SK-N-SH (cell line): ENCODE measurements at regions not wholly inside any gene's neighbourhood (a gene's known extent, or its start where the extent isn't known, plus 50 kb on each side); places are given as distances from the start of the nearest gene placed in this dataset.

ENCODE experiments used
- CTCF ChIA-PET: fragments of 300-600, 350-600 bp; formaldehyde crosslinking; extraction: SDS; loops from one replicate; lab custom pipeline; 2021; lab: Yijun Ruan, JAX
- POLR2A ChIA-PET: fragments of 350-600 bp; sonication (Branson Sonifier 250); formaldehyde crosslinking; extraction: SDS; loops from one replicate; lab custom pipeline; 2020; ENCODE audit warnings: antibody characterized with exemption, inconsistent platforms; lab: Yijun Ruan, JAX
- DNase-seq: peaks from one replicate; pipeline ENCODE4 v3.0.0; 2012
- H2AFZ ChIP-seq: fragments of 200-600 bp; sonication (generic); 2 replicates; pipeline ENCODE4 v1.8.1; 2016; ENCODE audit warnings: antibody characterized with exemption, mild to moderate bottlenecking, low read depth
- H3F3A ChIP-seq: fragments of 200-600 bp; sonication (generic); replicated peaks from 2 replicates; pipeline ENCODE3; 2016; ENCODE audit warnings: antibody characterized with exemption, mild to moderate bottlenecking; ENCODE audit not compliant: insufficient read depth
- H3K27ac ChIP-seq, 2 experiments: fragments of 200-500 bp in 1 of 2; fragments of 200-600 bp in 1 of 2; sonication (Bioruptor generic) in 1 of 2; sonication (generic), shearing (Covaris generic) in 1 of 2; 2 replicates each; pipeline versions ENCODE4 v1.5.1 to v1.6.1; 2014 to 2016; ENCODE audit warnings: low read depth in 2 of 2, inconsistent platforms in 1 of 2, low read length in 1 of 2, mild to moderate bottlenecking in 1 of 2, mixed read lengths in 1 of 2
- H3K27me3 ChIP-seq: fragments of 200-600 bp; sonication (generic), shearing (Covaris generic); 2 replicates; pipeline ENCODE4 v1.6.1; 2016; ENCODE audit warnings: mixed run types; ENCODE audit not compliant: insufficient read depth
- H3K36me3 ChIP-seq, 2 experiments: fragments of 200-500 bp in 1 of 2; fragments of 200-600 bp in 1 of 2; sonication (Bioruptor generic) in 1 of 2; sonication (generic) in 1 of 2; replicated peaks in 1 of 2; 2 replicates each; pipeline versions ENCODE3 to v1.5.1; 2014 to 2016; ENCODE audit warnings: low read length in 1 of 2, mild to moderate bottlenecking in 1 of 2; ENCODE audit not compliant: insufficient read depth in 2 of 2, control insufficient read depth in 1 of 2
- H3K4me1 ChIP-seq, 2 experiments: fragments of 200-500 bp in 1 of 2; fragments of 200-600 bp in 1 of 2; sonication (Bioruptor generic) in 1 of 2; sonication (generic), shearing (Covaris generic) in 1 of 2; 2 replicates each; pipeline versions ENCODE4 v1.5.1 to v1.6.1; 2014 to 2016; ENCODE audit warnings: low read depth in 1 of 2, low read length in 1 of 2, mixed run types in 1 of 2; ENCODE audit not compliant: insufficient read depth in 2 of 2, control insufficient read depth in 1 of 2
- H3K4me2 ChIP-seq: fragments of 200-600 bp; sonication (generic), shearing (Covaris generic); 2 replicates; pipeline ENCODE4 v1.6.1; 2017; ENCODE audit warnings: mixed run types
- H3K4me3 ChIP-seq, 2 experiments: fragments of 200-500 bp in 1 of 2; fragments of 200-600 bp in 1 of 2; sonication (Bioruptor generic) in 1 of 2; sonication (generic), shearing (Covaris generic) in 1 of 2; 2 replicates each; pipeline versions ENCODE4 v1.5.1 to v1.8.1; 2014 to 2016; ENCODE audit warnings: low read depth in 2 of 2, inconsistent platforms in 1 of 2, low read length in 1 of 2, mild to moderate bottlenecking in 1 of 2, mixed read lengths in 1 of 2, moderate library complexity in 1 of 2
- H3K79me2 ChIP-seq: fragments of 200-600 bp; sonication (generic); 2 replicates; pipeline ENCODE4 v1.8.1; 2017; ENCODE audit warnings: mild to moderate bottlenecking; ENCODE audit not compliant: insufficient read depth
- H3K9ac ChIP-seq: fragments of 200-600 bp; sonication (generic); 2 replicates; pipeline ENCODE4 v1.6.1; 2017; ENCODE audit warnings: mixed run types
- H3K9me2 ChIP-seq: fragments of 200-600 bp; sonication (generic); 2 replicates; pipeline ENCODE4 v1.6.1; 2017; ENCODE audit warnings: mixed run types
- H3K9me3 ChIP-seq: fragments of 200-600 bp; sonication (generic); 2 replicates; pipeline ENCODE4 v1.6.1; 2017; ENCODE audit warnings: mixed run types, mild to moderate bottlenecking, moderate library complexity
- H4K20me1 ChIP-seq: fragments of 200-600 bp; sonication (generic); 2 replicates; pipeline ENCODE4 v1.6.1; 2017; ENCODE audit warnings: mild to moderate bottlenecking, mixed run types; ENCODE audit not compliant: insufficient read depth
- ELF1 ChIP-seq: IDR thresholded peaks from 2 replicates; pipeline ENCODE4 v1.4.0; 2012
- EP300 ChIP-seq, 2 experiments: IDR thresholded peaks; 2 replicates each; pipeline versions ENCODE4 v1.4.0 to v1.6.1; 2012; ENCODE audit warnings: borderline replicate concordance in 1 of 2, low read depth in 1 of 2, low read length in 1 of 2
- EZH2phosphoT487 ChIP-seq: fragments of 200-600 bp; sonication (generic); IDR thresholded peaks from 2 replicates; pipeline ENCODE4 v1.6.1; 2017; ENCODE audit warnings: low read depth, mixed run types, mild to moderate bottlenecking, antibody characterized with exemption, moderate library complexity, borderline replicate concordance
- FOSL2 ChIP-seq: IDR thresholded peaks from 2 replicates; pipeline ENCODE4 v1.4.0; 2012; ENCODE audit warnings: low read depth, mild to moderate bottlenecking, moderate library complexity, borderline replicate concordance
- FOXJ3 ChIP-seq: sonication (generic); formaldehyde crosslinking; IDR thresholded peaks from 2 replicates; pipeline ENCODE4 v1.5.1; 2020; ENCODE audit warnings: mild to moderate bottlenecking, missing genetic modification reagents
- GABPA ChIP-seq: IDR thresholded peaks from 2 replicates; pipeline ENCODE4 v1.4.0; 2012; ENCODE audit warnings: low read depth, mild to moderate bottlenecking
- GATA2 ChIP-seq: sonication (generic); formaldehyde crosslinking; IDR thresholded peaks from 2 replicates; pipeline ENCODE4 v1.5.0; 2020; ENCODE audit warnings: mild to moderate bottlenecking, missing genetic modification reagents
- JUND ChIP-seq: IDR thresholded peaks from 2 replicates; pipeline ENCODE4 v1.4.0; 2012
- MXI1 ChIP-seq: IDR thresholded peaks from 2 replicates; pipeline ENCODE4 v1.6.1; 2012; ENCODE audit warnings: mild to moderate bottlenecking, low read depth, low read length, improper control_type of control experiment
- NFIC ChIP-seq: IDR thresholded peaks from 2 replicates; pipeline ENCODE4 v1.4.0; 2012; ENCODE audit warnings: borderline replicate concordance
- NRF1 ChIP-seq: IDR thresholded peaks from 2 replicates; pipeline ENCODE4 v1.6.1; 2012; ENCODE audit warnings: low read depth, mild to moderate bottlenecking, low read length
- POLR2AphosphoS5 ChIP-seq: IDR thresholded peaks from 2 replicates; pipeline ENCODE4 v1.6.1; 2012; ENCODE audit warnings: low read depth, low read length
- RFX5 ChIP-seq: IDR thresholded peaks from 2 replicates; pipeline ENCODE4 v1.6.1; 2012; ENCODE audit warnings: mild to moderate bottlenecking, improper control_type of control experiment, low read length
- RXRA ChIP-seq: IDR thresholded peaks from 2 replicates; pipeline ENCODE4 v1.4.0; 2012; ENCODE audit warnings: low read depth, mild to moderate bottlenecking, borderline replicate concordance
- SIN3A ChIP-seq: IDR thresholded peaks from 2 replicates; pipeline ENCODE4 v1.6.1; 2012; ENCODE audit warnings: low read depth, mild to moderate bottlenecking, low read length, moderate library complexity, borderline replicate concordance
- TAF1 ChIP-seq: IDR thresholded peaks from 2 replicates; pipeline ENCODE4 v1.6.1; 2012; ENCODE audit warnings: low read depth, mild to moderate bottlenecking, low read length, moderate library complexity, borderline replicate concordance
- TEAD4 ChIP-seq: IDR thresholded peaks from 2 replicates; pipeline ENCODE4 v1.4.0; 2012; ENCODE audit warnings: mild to moderate bottlenecking, borderline replicate concordance; ENCODE audit not compliant: insufficient read depth
- WGBS: methylation state at CpG from one replicate; pipeline ENCODE4 v1.1.6; 2017; ENCODE audit warnings: low lambda C conversion rate; 5-methylcytosine and 5-hydroxymethylcytosine counted together
- TF ChIP-seq, protein P1 (sequence below): fragments of 200-600 bp; sonication (generic); IDR thresholded peaks from 2 replicates; pipeline ENCODE4 v1.6.1; 2017; ENCODE audit warnings: antibody characterized with exemption, mild to moderate bottlenecking, moderate library complexity
- TF ChIP-seq, protein P2 (sequence below): IDR thresholded peaks from 2 replicates; pipeline ENCODE4 v1.4.0; 2012; ENCODE audit warnings: low read depth, borderline replicate concordance

DNA sequence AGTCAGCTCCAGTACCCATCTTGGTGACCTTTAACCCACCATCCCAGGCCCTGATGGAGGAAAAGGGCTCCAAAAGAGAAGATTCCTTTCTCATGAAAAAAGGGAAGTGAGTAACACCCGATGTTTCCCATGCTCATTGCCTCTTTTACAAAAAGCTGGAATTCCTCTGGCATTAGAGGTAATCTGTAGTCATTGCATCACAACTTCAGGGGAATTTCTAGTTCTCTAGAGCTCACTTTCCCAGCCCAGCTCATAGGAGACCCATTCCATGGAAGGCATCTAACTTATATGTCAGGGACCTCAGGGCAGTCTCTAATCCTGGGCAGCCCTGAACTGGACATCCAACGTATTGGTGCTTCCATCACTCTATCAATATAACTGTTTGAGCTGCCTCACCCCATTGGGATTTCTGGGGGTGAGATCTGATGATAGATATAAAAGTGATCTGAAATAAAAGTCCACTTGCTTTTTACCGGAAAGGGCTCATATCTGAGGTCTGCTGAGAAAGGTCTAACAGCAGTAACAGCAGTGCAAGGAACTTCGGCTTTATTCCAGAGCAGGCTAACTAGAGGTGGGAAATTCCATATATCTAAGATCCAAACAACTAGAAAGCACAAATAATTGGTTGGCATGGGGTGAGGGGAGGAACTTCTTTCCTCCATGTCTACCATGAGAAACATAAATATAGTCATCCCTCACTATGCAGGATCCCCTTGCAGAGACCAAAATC lies 106.1 kb downstream of the ETAA1 start:
- Histone ChIP-seq H3K9me3 (no peaks in the 10 kb centered on the region), H3K4me2 (no peak overlapping the region), H3K27ac (peak overlapping the region in 1 of 2 experiments; percentile 73; a peak in 2 of 4 replicates), H3K9me2 (no peaks in the 10 kb centered on the region), H3K27me3 (no peaks in the 10 kb centered on the region), H3K9ac (peak overlapping the region; percentile 26; the same call in 1 of the 2 replicates), H2AFZ (peak overlapping the region; percentile 63; the same call in 1 of the 2 replicates), H3K4me1 (peaks cover 0 to 12% of the 10 kb centered on the region in 2 experiments; a peak in 1 of 4 replicates), H3F3A (no peaks in the 10 kb centered on the region), H3K36me3 (no peaks in the 10 kb centered on the region), H4K20me1 (no peaks in the 10 kb centered on the region), H3K79me2 (no peaks in the 10 kb centered on the region), H3K4me3 (no peak overlapping the region)
- CTCF ChIA-PET: no interaction called here
- POLR2A ChIA-PET: no interaction called here
- 72% methylated on average over 4 of the region's 4 CpGs for WGBS
- no peak for TF ChIP-seq RXRA
- 0 out of 2 replicates have a peak, but pooled peaks have one; percentile 24 for TF ChIP-seq FOSL2
- no peak for DNase-seq

DNA sequence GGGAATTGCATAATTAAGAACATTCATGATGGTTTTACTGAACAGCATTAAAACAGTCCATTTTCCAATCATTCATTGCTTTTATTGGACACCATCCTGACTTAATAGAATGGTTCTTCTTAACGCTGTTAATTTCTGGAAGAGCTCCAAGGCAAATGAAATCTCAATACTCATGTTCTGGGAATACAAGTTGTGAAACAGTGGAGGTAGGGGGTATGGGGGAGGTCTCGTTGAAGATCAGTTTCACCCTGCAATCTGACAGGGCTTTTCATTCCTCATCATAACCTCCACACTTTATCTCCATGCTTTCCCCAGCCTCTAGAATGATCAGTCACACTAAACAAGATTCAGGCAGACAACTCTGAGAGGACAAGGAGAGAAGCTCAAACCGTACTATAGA lies 113.6 kb downstream of the ETAA1 start:
- TF ChIP-seq TEAD4: no peak
- TF ChIP-seq RFX5: no peak
- no peak for TF ChIP-seq SIN3A
- no peak for TF ChIP-seq TAF1
- TF ChIP-seq EZH2phosphoT487: no peak
- no peak for TF ChIP-seq NFIC
- TF ChIP-seq GABPA: no peak
- no peak for TF ChIP-seq JUND
- Histone ChIP-seq H4K20me1 (no peaks in the 10 kb centered on the region), H3K9ac (no peak overlapping the region), H3K79me2 (no peaks in the 10 kb centered on the region), H3K27me3 (no peaks in the 10 kb centered on the region), H3K4me3 (no peak overlapping the region), H3K27ac (no peak overlapping the region), H3K4me1 (peaks cover 0 to 2% of the 10 kb centered on the region in 2 experiments; a peak in 1 of 4 replicates), H2AFZ (no peak overlapping the region), H3K9me3 (no peaks in the 10 kb centered on the region), H3F3A (no peaks in the 10 kb centered on the region), H3K36me3 (no peaks in the 10 kb centered on the region), H3K4me2 (no peak overlapping the region), H3K9me2 (no peaks in the 10 kb centered on the region)
- no peak for DNase-seq
- POLR2A ChIA-PET: no interaction called here
- CTCF ChIA-PET: no interaction called here
- WGBS: 59% methylated on average over 3 of the region's 3 CpGs

DNA sequence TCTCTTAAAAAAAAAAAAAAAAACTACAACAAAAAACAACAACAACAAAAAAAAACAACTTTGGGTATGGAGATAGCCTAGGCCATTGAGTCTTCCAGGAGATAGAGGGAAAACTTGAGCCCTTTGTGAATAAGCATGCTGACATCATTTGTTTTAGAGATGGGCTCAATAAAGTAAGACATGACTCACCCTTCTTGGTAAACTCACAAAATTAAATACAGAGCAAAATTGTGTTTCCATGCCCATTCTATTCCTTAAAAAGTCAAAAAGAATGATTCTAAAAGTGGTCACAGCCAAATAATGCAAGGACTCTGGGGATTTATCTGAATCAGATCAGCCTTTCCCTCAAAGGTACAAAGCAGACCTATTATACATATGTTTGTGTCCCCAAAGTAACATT lies 117.4 kb downstream of the ETAA1 start:
- Histone ChIP-seq H2AFZ (no peak overlapping the region), H3K4me2 (peak overlapping the region; percentile 20; the same call in 1 of the 2 replicates), H3K27ac (peak overlapping the region in 1 of 2 experiments; percentile 54; a peak in 3 of 4 replicates), H3K79me2 (no peaks in the 10 kb centered on the region), H4K20me1 (no peaks in the 10 kb centered on the region), H3K27me3 (no peaks in the 10 kb centered on the region), H3K36me3 (no peaks in the 10 kb centered on the region), H3K4me3 (no peak overlapping the region), H3K9ac (no peak overlapping the region), H3K4me1 (peaks cover 0 to 2% of the 10 kb centered on the region in 2 experiments; a peak in 1 of 4 replicates), H3F3A (no peaks in the 10 kb centered on the region), H3K9me3 (no peaks in the 10 kb centered on the region), H3K9me2 (no peaks in the 10 kb centered on the region)
- no peak for TF ChIP-seq TEAD4
- no peak for TF ChIP-seq GATA2 (CRISPR knock-in tag)
- TF ChIP-seq GABPA: no peak
- no peak for TF ChIP-seq EP300 (IDR thresholded peaks at IDR 0.05; ENCODE audit: borderline replicate concordance in 1 of 2, low read depth in 1 of 2, low read length in 1 of 2)
- no peak for TF ChIP-seq MXI1
- TF ChIP-seq FOSL2: peak; percentile 34; the same call in 1 of the 2 replicates
- TF ChIP-seq NRF1: no peak
- TF ChIP-seq, protein P1, sequence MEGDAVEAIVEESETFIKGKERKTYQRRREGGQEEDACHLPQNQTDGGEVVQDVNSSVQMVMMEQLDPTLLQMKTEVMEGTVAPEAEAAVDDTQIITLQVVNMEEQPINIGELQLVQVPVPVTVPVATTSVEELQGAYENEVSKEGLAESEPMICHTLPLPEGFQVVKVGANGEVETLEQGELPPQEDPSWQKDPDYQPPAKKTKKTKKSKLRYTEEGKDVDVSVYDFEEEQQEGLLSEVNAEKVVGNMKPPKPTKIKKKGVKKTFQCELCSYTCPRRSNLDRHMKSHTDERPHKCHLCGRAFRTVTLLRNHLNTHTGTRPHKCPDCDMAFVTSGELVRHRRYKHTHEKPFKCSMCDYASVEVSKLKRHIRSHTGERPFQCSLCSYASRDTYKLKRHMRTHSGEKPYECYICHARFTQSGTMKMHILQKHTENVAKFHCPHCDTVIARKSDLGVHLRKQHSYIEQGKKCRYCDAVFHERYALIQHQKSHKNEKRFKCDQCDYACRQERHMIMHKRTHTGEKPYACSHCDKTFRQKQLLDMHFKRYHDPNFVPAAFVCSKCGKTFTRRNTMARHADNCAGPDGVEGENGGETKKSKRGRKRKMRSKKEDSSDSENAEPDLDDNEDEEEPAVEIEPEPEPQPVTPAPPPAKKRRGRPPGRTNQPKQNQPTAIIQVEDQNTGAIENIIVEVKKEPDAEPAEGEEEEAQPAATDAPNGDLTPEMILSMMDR: no peak
- TF ChIP-seq FOXJ3 (CRISPR knock-in tag): no peak
- no peak for TF ChIP-seq ELF1
- 0 out of 2 replicates have a peak, but pooled peaks have one; percentile 24 for TF ChIP-seq JUND
- TF ChIP-seq, protein P2, sequence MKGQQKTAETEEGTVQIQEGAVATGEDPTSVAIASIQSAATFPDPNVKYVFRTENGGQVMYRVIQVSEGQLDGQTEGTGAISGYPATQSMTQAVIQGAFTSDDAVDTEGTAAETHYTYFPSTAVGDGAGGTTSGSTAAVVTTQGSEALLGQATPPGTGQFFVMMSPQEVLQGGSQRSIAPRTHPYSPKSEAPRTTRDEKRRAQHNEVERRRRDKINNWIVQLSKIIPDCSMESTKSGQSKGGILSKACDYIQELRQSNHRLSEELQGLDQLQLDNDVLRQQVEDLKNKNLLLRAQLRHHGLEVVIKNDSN: no peak
- no peak for TF ChIP-seq POLR2AphosphoS5
- ChIA-PET CTCF (no interaction called here), POLR2A (no interaction called here)
- no peak for DNase-seq
